Uterus (tissue), 2 donors: ENCODE measurements at regions not wholly inside any gene's neighbourhood (a gene's known extent, or its start where the extent isn't known, plus 50 kb on each side); places are given as distances from the start of the nearest gene placed in this dataset.

Source experiments
- POLR2A ChIP-seq, 2 donors: fragments of 450-650 bp; IDR thresholded peaks; one replicate each; pipeline ENCODE4 v1.6.1; 2016; ENCODE audit warnings: antibody characterized with exemption in 2 of 2, mild to moderate bottlenecking in 1 of 2, moderate library complexity in 1 of 2
- TF ChIP-seq, protein P1 (sequence below), 4 experiments: fragments of 200-600 bp in 2 of 4; fragments of 450-650 bp in 2 of 4; sonication (generic) in 2 of 4; IDR thresholded peaks; one replicate each; pipeline ENCODE4 v1.5.1; 2016 to 2019; ENCODE audit warnings: antibody characterized with exemption in 4 of 4, mild to moderate bottlenecking in 2 of 4, moderate library complexity in 1 of 4

DNA sequence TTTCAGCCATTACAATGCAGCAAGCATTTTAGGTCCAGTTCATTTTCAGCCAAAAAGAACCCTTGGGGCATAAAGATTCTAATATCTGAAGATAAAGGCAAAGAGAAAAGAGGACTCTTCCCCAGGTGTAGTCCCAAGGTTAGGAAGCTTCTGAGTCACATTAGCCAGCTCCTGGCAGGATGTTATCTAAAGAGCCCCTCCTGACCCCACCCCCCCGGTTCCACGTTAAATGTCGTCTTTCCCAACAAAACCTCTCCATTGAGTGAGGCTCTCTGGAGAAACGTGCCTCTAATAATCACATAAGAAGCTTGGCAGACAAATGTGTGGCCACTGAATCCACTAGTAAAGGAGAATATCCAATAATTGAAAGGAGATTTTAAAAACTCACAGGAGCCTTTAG is 267.7 kb downstream of the GALC start:
- TF ChIP-seq POLR2A (IDR thresholded peaks at IDR 0.05), result no peak
- TF ChIP-seq, protein P1, sequence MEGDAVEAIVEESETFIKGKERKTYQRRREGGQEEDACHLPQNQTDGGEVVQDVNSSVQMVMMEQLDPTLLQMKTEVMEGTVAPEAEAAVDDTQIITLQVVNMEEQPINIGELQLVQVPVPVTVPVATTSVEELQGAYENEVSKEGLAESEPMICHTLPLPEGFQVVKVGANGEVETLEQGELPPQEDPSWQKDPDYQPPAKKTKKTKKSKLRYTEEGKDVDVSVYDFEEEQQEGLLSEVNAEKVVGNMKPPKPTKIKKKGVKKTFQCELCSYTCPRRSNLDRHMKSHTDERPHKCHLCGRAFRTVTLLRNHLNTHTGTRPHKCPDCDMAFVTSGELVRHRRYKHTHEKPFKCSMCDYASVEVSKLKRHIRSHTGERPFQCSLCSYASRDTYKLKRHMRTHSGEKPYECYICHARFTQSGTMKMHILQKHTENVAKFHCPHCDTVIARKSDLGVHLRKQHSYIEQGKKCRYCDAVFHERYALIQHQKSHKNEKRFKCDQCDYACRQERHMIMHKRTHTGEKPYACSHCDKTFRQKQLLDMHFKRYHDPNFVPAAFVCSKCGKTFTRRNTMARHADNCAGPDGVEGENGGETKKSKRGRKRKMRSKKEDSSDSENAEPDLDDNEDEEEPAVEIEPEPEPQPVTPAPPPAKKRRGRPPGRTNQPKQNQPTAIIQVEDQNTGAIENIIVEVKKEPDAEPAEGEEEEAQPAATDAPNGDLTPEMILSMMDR (IDR thresholded peaks at IDR 0.05), result no peak
